Endodermal cell (in vitro differentiated cells): ENCODE measurements at regions not wholly inside any gene's neighbourhood (a gene's known extent, or its start where the extent isn't known, plus 50 kb on each side); places are given as distances from the start of the nearest gene placed in this dataset.
A peak's percentile ranks its signal among the peaks of the same experiment; 100 is the strongest.

Source experiments
- DNase-seq: peaks from one replicate; pipeline ENCODE4 v3.0.0-alpha.2; 2017
- H3K27ac ChIP-seq: 2 replicates; pipeline ENCODE4 v1.5.1; 2013; ENCODE audit warnings: mild to moderate bottlenecking, low read depth, low read length, moderate library complexity
- H3K27me3 ChIP-seq: 2 replicates; pipeline ENCODE4 v1.6.1; 2013; ENCODE audit warnings: mild to moderate bottlenecking, low read length, moderate library complexity; ENCODE audit not compliant: insufficient read depth, control insufficient read depth, poor library complexity, severe bottlenecking
- H3K36me3 ChIP-seq: 2 replicates; pipeline ENCODE4 v1.7.0; 2013; ENCODE audit warnings: mild to moderate bottlenecking, low read length, moderate library complexity; ENCODE audit not compliant: control insufficient read depth, insufficient read depth
- H3K4me1 ChIP-seq: one replicate; pipeline ENCODE4 v1.7.0; 2013; ENCODE audit warnings: low read length; ENCODE audit not compliant: control insufficient read depth, insufficient read depth
- H3K4me3 ChIP-seq: 2 replicates; pipeline ENCODE4 v1.5.1; 2013; ENCODE audit warnings: mild to moderate bottlenecking, low read length, moderate library complexity
- H3K9ac ChIP-seq: 2 replicates; pipeline ENCODE4 v1.6.1; 2013; ENCODE audit warnings: mild to moderate bottlenecking, low read length, moderate library complexity; ENCODE audit not compliant: poor library complexity, severe bottlenecking; ENCODE audit errors: extremely low read depth
- H3K9me3 ChIP-seq: 2 replicates; pipeline ENCODE4 v1.6.1; 2013; ENCODE audit warnings: mild to moderate bottlenecking, low read length, moderate library complexity; ENCODE audit not compliant: control insufficient read depth
- H3K27ac Mint-ChIP-seq: 2 replicates; pipeline ENCODE4 v1.8.0; 2020; ENCODE audit warnings: mixed read lengths
- H3K27me3 Mint-ChIP-seq: 2 replicates; pipeline ENCODE4 v1.8.0; 2021; ENCODE audit warnings: mild to moderate bottlenecking, mixed read lengths; ENCODE audit not compliant: insufficient read depth
- H3K36me3 Mint-ChIP-seq: 2 replicates; pipeline ENCODE4 v1.8.0; 2020; ENCODE audit warnings: low read depth, mixed read lengths
- H3K4me1 Mint-ChIP-seq: 2 replicates; pipeline ENCODE4 v1.8.0; 2020; ENCODE audit warnings: mixed read lengths
- H3K4me3 Mint-ChIP-seq: 2 replicates; pipeline ENCODE4 v1.8.0; 2020; ENCODE audit warnings: mild to moderate bottlenecking, moderate library complexity, mixed read lengths
- H3K9me3 Mint-ChIP-seq: 2 replicates; pipeline ENCODE4 v1.8.0; 2020; ENCODE audit warnings: mild to moderate bottlenecking, mixed read lengths
- WGBS, 2 experiments: methylation state at CpG; one replicate each; pipeline versions ENCODE4 v1.1.5 to v1.1.7; 2013; ENCODE audit warnings: missing lambda C conversion rate in 2 of 2, mixed read lengths in 1 of 2; ENCODE audit not compliant: insufficient coverage in 1 of 2, insufficient read length in 1 of 2; 5-methylcytosine and 5-hydroxymethylcytosine counted together
- TF ChIP-seq, protein P1 (sequence below): fragments of 200-600 bp; sonication (generic); conservative IDR thresholded peaks from 2 replicates; pipeline ENCODE4 v1.5.0; 2021; ENCODE audit warnings: antibody characterized with exemption, mild to moderate bottlenecking

GRCh38 chr22:27151407-27151806 is 494.0 kb downstream of the MIAT start:
- H3K9me3 ChIP-seq, result no peaks in the 10 kb centered on the region
- Mint-ChIP-seq H3K27ac (no peak overlapping the region), H3K4me3 (no peak overlapping the region), H3K9me3 (no peaks in the 10 kb centered on the region), H3K27me3 (peaks cover 20% of the 10 kb centered on the region), H3K4me1 (no peaks in the 10 kb centered on the region), H3K36me3 (no peaks in the 10 kb centered on the region)
- H3K9ac ChIP-seq, result no peak overlapping the region
- no peaks in the 10 kb centered on the region for H3K36me3 ChIP-seq
- no peaks in the 10 kb centered on the region for H3K4me1 ChIP-seq
- no peak overlapping the region for H3K27ac ChIP-seq
- no peak overlapping the region for H3K4me3 ChIP-seq
- no peaks in the 10 kb centered on the region for H3K27me3 ChIP-seq
- peak; percentile 69 for DNase-seq
- 51 to 100% methylated on average over 1 to 2 of the region's 2 CpGs for WGBS, 2 experiments
- TF ChIP-seq, protein P1, sequence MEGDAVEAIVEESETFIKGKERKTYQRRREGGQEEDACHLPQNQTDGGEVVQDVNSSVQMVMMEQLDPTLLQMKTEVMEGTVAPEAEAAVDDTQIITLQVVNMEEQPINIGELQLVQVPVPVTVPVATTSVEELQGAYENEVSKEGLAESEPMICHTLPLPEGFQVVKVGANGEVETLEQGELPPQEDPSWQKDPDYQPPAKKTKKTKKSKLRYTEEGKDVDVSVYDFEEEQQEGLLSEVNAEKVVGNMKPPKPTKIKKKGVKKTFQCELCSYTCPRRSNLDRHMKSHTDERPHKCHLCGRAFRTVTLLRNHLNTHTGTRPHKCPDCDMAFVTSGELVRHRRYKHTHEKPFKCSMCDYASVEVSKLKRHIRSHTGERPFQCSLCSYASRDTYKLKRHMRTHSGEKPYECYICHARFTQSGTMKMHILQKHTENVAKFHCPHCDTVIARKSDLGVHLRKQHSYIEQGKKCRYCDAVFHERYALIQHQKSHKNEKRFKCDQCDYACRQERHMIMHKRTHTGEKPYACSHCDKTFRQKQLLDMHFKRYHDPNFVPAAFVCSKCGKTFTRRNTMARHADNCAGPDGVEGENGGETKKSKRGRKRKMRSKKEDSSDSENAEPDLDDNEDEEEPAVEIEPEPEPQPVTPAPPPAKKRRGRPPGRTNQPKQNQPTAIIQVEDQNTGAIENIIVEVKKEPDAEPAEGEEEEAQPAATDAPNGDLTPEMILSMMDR, result peak; percentile 65

- Histone ChIP-seq H3K4me3 (no peak overlapping the region), H3K27ac (no peak overlapping the region), H3K9me3 (no peaks in the 10 kb centered on the region), H3K4me1 (no peaks in the 10 kb centered on the region), H3K27me3 (peaks cover 4% of the 10 kb centered on the region), H3K9ac (no peak overlapping the region), H3K36me3 (no peaks in the 10 kb centered on the region)
- 90% methylated on average over 1 to 2 of the region's 2 CpGs for WGBS, 2 experiments
- H3K4me1 Mint-ChIP-seq, result no peaks in the 10 kb centered on the region
- no peak overlapping the region for H3K4me3 Mint-ChIP-seq
- no peaks in the 10 kb centered on the region for H3K36me3 Mint-ChIP-seq
- no peak for DNase-seq
- TF ChIP-seq, protein P1, result no peak
- no peak overlapping the region for H3K27ac Mint-ChIP-seq
- H3K27me3 Mint-ChIP-seq, result peaks cover 22% of the 10 kb centered on the region
- H3K9me3 Mint-ChIP-seq, result no peaks in the 10 kb centered on the region
Measured at GRCh38 chr22:27152033-27152432, 494.6 kb downstream of the MIAT start.

GRCh38 chr22:27152883-27153282 is 495.5 kb downstream of the MIAT start:
- Histone ChIP-seq H3K27ac (no peak overlapping the region), H3K27me3 (peaks cover 4% of the 10 kb centered on the region), H3K9ac (no peak overlapping the region), H3K36me3 (no peaks in the 10 kb centered on the region), H3K9me3 (no peaks in the 10 kb centered on the region), H3K4me3 (no peak overlapping the region), H3K4me1 (no peaks in the 10 kb centered on the region)
- WGBS, 2 experiments, result no CpG with 5 or more reads among the region's 2 CpGs
- TF ChIP-seq, protein P1, result no peak
- Mint-ChIP-seq H3K27ac (no peak overlapping the region), H3K9me3 (no peaks in the 10 kb centered on the region), H3K4me3 (no peak overlapping the region), H3K4me1 (no peaks in the 10 kb centered on the region), H3K36me3 (no peaks in the 10 kb centered on the region), H3K27me3 (peaks cover 26% of the 10 kb centered on the region)
- no peak for DNase-seq
